H9 (cell line): ENCODE measurements at regions not wholly inside any gene's neighbourhood (a gene's known extent, or its start where the extent isn't known, plus 50 kb on each side); places are given as distances from the start of the nearest gene placed in this dataset.
A peak's percentile ranks its signal among the peaks of the same experiment; 100 is the strongest.

Experiments
- DNase-seq: peaks from one replicate; pipeline ENCODE4 v3.0.0-alpha.2; 2017
- H2AFZ ChIP-seq: one replicate; pipeline ENCODE4 v1.6.1; 2013; ENCODE audit warnings: mild to moderate bottlenecking, low read length, control low read depth, moderate library complexity
- H2AK5ac ChIP-seq: 2 replicates; pipeline ENCODE4 v1.6.1; 2013; ENCODE audit warnings: low read length, control low read depth, mixed read lengths; ENCODE audit not compliant: insufficient read length
- H2BK120ac ChIP-seq: one replicate; pipeline ENCODE4 v1.6.1; 2013; ENCODE audit warnings: low read depth, mild to moderate bottlenecking, low read length, control low read depth, inconsistent platforms; ENCODE audit not compliant: poor library complexity, severe bottlenecking
- H2BK12ac ChIP-seq: 2 replicates; pipeline ENCODE4 v1.6.1; 2013; ENCODE audit warnings: low read length, control low read depth, mixed read lengths, low read depth; ENCODE audit not compliant: insufficient read length
- H2BK15ac ChIP-seq: 2 replicates; pipeline ENCODE4 v1.6.1; 2013; ENCODE audit warnings: low read depth, low read length, control low read depth
- H2BK20ac ChIP-seq: one replicate; pipeline ENCODE4 v1.6.1; 2013; ENCODE audit warnings: low read depth, mild to moderate bottlenecking, low read length, control low read depth, inconsistent platforms; ENCODE audit not compliant: poor library complexity, severe bottlenecking
- H2BK5ac ChIP-seq: 2 replicates; pipeline ENCODE4 v1.6.1; 2013; ENCODE audit warnings: low read length, control low read depth, mixed read lengths; ENCODE audit not compliant: insufficient read length
- H3K14ac ChIP-seq: 2 replicates; pipeline ENCODE4 v1.6.1; 2013; ENCODE audit warnings: low read length, control low read depth; ENCODE audit not compliant: insufficient read depth
- H3K18ac ChIP-seq: 2 replicates; pipeline ENCODE4 v1.6.1; 2013; ENCODE audit warnings: low read depth, mild to moderate bottlenecking, mixed read lengths, low read length, control low read depth; ENCODE audit not compliant: insufficient read length
- H3K23ac ChIP-seq: 2 replicates; pipeline ENCODE4 v1.6.1; 2013; ENCODE audit warnings: low read length, control low read depth, mixed read lengths, low read depth; ENCODE audit not compliant: insufficient read length
- H3K23me2 ChIP-seq: 2 replicates; pipeline ENCODE4 v1.6.1; 2013; ENCODE audit warnings: low read depth, mild to moderate bottlenecking, mixed read lengths, low read length, control low read depth; ENCODE audit not compliant: insufficient read length, poor library complexity, severe bottlenecking
- H3K27ac ChIP-seq: 2 replicates; pipeline ENCODE4 v1.5.1; 2013; ENCODE audit warnings: low read length, control low read depth, mixed read lengths, low read depth; ENCODE audit not compliant: insufficient read length
- H3K27me3 ChIP-seq: 2 replicates; pipeline ENCODE4 v1.6.1; 2013; ENCODE audit warnings: low read length, control low read depth, inconsistent platforms; ENCODE audit not compliant: insufficient read depth
- H3K4ac ChIP-seq: 2 replicates; pipeline ENCODE4 v1.6.1; 2013; ENCODE audit warnings: low read depth, mild to moderate bottlenecking, control low read depth, inconsistent platforms, low read length, moderate library complexity
- H3K4me1 ChIP-seq: 2 replicates; pipeline ENCODE4 v1.6.1; 2013; ENCODE audit warnings: low read length, control low read depth, inconsistent platforms; ENCODE audit not compliant: insufficient read depth
- H3K4me2 ChIP-seq: 2 replicates; pipeline ENCODE4 v1.6.1; 2013; ENCODE audit warnings: low read length, control low read depth, mixed read lengths; ENCODE audit not compliant: insufficient read length, insufficient read depth
- H3K56ac ChIP-seq: 2 replicates; pipeline ENCODE4 v1.6.1; 2013; ENCODE audit warnings: low read depth, mild to moderate bottlenecking, mixed read lengths, low read length, control low read depth; ENCODE audit not compliant: insufficient read length
- H3K79me1 ChIP-seq: 2 replicates; pipeline ENCODE4 v1.6.1; 2013; ENCODE audit warnings: low read depth, mild to moderate bottlenecking, moderate library complexity, low read length, control low read depth, inconsistent platforms; ENCODE audit not compliant: insufficient read depth, poor library complexity, severe bottlenecking
- H3K79me2 ChIP-seq: 2 replicates; pipeline ENCODE4 v1.6.1; 2013; ENCODE audit warnings: low read length, control low read depth, inconsistent platforms; ENCODE audit not compliant: insufficient read depth
- H3K9ac ChIP-seq: 2 replicates; pipeline ENCODE4 v1.6.1; 2013; ENCODE audit warnings: low read length, control low read depth, mixed read lengths; ENCODE audit not compliant: insufficient read length; ENCODE audit errors: extremely low read depth
- H3K9me3 ChIP-seq: one replicate; pipeline ENCODE4 v1.6.1; 2013; ENCODE audit warnings: low read depth, low read length, inconsistent platforms; ENCODE audit not compliant: control insufficient read depth
- H3T11ph ChIP-seq: one replicate; pipeline ENCODE4 v1.6.1; 2013; ENCODE audit warnings: mild to moderate bottlenecking, low read length, control low read depth, inconsistent platforms
- H4K20me1 ChIP-seq: one replicate; pipeline ENCODE4 v1.6.1; 2013; ENCODE audit not compliant: control insufficient read depth, insufficient read length, insufficient read depth
- H4K5ac ChIP-seq: 2 replicates; pipeline ENCODE4 v1.6.1; 2013; ENCODE audit warnings: low read depth, mild to moderate bottlenecking, mixed read lengths, low read length, control low read depth; ENCODE audit not compliant: insufficient read length
- H4K8ac ChIP-seq: replicated peaks from 2 replicates; pipeline ENCODE4 v1.6.1; 2013; ENCODE audit warnings: low read length, control low read depth, mixed read lengths, low read depth; ENCODE audit not compliant: insufficient read length
- H4K91ac ChIP-seq: 2 replicates; pipeline ENCODE4 v1.6.1; 2013; ENCODE audit warnings: low read depth, mild to moderate bottlenecking, moderate library complexity, mixed read lengths, low read length, control low read depth; ENCODE audit not compliant: insufficient read length
- H3K27ac Mint-ChIP-seq, 3 experiments: 2 replicates in 2 of 3; 3 replicates in 1 of 3; pipeline ENCODE4 v1.8.0; 2020 to 2021; ENCODE audit warnings: mixed read lengths in 3 of 3, mild to moderate bottlenecking in 1 of 3, moderate library complexity in 1 of 3
- H3K27me3 Mint-ChIP-seq: 2 replicates; pipeline ENCODE4 v1.8.0; 2021; ENCODE audit warnings: low read depth, mild to moderate bottlenecking, moderate library complexity, mixed read lengths
- H3K36me3 Mint-ChIP-seq, 3 experiments: 2 replicates in 2 of 3; 3 replicates in 1 of 3; pipeline ENCODE4 v1.8.0; 2020 to 2021; ENCODE audit warnings: low read depth in 3 of 3, mixed read lengths in 3 of 3; ENCODE audit not compliant: insufficient read depth in 1 of 3
- H3K4me1 Mint-ChIP-seq, 2 experiments: 2 replicates each; pipeline ENCODE4 v1.8.0; 2020; ENCODE audit warnings: mixed read lengths in 2 of 2
- H3K4me3 Mint-ChIP-seq, 2 experiments: 2 replicates in 1 of 2; 3 replicates in 1 of 2; pipeline ENCODE4 v1.8.0; 2020 to 2021; ENCODE audit warnings: mild to moderate bottlenecking in 2 of 2, mixed read lengths in 2 of 2, moderate library complexity in 1 of 2
- H3K9me3 Mint-ChIP-seq, 2 experiments: 2 replicates in 1 of 2; 3 replicates in 1 of 2; pipeline ENCODE4 v1.8.0; 2020; ENCODE audit warnings: mild to moderate bottlenecking in 2 of 2, mixed read lengths in 2 of 2, moderate library complexity in 1 of 2
- WGBS: extraction: QIAGEN DNeasy Blood & Tissue Kit; methylation state at CpG from one replicate; pipeline ENCODE4 v1.1.7; 2013; ENCODE audit warnings: missing lambda C conversion rate, low lambda C conversion rate, mixed read lengths; ENCODE audit not compliant: insufficient read length; ENCODE audit errors: extremely low coverage; 5-methylcytosine and 5-hydroxymethylcytosine counted together
- TF ChIP-seq, protein P1 (sequence below): fragments of 200-600 bp; sonication (generic); conservative IDR thresholded peaks from 3 replicates; pipeline ENCODE4 v1.8.0; 2021; ENCODE audit warnings: antibody characterized with exemption, mild to moderate bottlenecking

DNA sequence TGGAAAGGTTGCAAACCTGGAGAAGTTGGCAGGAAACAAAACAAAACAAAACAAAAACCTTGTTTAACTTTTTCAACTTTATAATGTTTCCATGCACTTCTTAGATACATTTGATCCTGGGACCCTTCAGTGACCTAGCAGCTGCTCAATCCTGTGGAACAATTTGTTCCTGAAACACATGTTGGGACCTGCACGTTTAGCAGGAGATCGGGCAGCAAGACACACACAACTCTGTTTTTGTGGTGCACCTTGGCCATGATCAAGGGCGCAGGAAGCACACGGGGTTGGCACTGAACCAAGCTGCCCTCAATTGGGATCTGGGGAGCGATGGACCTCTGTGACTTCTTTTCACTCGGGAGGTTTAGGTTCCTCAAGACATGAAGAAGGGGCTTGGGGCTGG is 268.7 kb downstream of the LOXHD1 start:
- TF ChIP-seq, protein P1, sequence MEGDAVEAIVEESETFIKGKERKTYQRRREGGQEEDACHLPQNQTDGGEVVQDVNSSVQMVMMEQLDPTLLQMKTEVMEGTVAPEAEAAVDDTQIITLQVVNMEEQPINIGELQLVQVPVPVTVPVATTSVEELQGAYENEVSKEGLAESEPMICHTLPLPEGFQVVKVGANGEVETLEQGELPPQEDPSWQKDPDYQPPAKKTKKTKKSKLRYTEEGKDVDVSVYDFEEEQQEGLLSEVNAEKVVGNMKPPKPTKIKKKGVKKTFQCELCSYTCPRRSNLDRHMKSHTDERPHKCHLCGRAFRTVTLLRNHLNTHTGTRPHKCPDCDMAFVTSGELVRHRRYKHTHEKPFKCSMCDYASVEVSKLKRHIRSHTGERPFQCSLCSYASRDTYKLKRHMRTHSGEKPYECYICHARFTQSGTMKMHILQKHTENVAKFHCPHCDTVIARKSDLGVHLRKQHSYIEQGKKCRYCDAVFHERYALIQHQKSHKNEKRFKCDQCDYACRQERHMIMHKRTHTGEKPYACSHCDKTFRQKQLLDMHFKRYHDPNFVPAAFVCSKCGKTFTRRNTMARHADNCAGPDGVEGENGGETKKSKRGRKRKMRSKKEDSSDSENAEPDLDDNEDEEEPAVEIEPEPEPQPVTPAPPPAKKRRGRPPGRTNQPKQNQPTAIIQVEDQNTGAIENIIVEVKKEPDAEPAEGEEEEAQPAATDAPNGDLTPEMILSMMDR: no peak
- WGBS: no CpG with 5 or more reads among the region's 6 CpGs
- Histone ChIP-seq H2AK5ac (no peak overlapping the region), H3K56ac (no peak overlapping the region), H2BK12ac (no peak overlapping the region), H3K23me2 (no peaks in the 10 kb centered on the region), H2BK120ac (no peak overlapping the region), H4K5ac (no peak overlapping the region), H2AFZ (no peak overlapping the region), H3K27ac (no peak overlapping the region), H3K4ac (no peak overlapping the region), H3K4me1 (0 out of 2 replicates have a peak, but pooled peaks cover 2% of the 10 kb centered on the region), H3K18ac (no peak overlapping the region), H4K20me1 (no peaks in the 10 kb centered on the region), H2BK15ac (no peak overlapping the region), H3K4me2 (no peak overlapping the region), H3K23ac (no peak overlapping the region), H2BK20ac (no peak overlapping the region), H3K27me3 (no peaks in the 10 kb centered on the region), H3K9me3 (no peaks in the 10 kb centered on the region), H3K14ac (no peak overlapping the region), H4K8ac (no peak overlapping the region), H3K79me2 (no peaks in the 10 kb centered on the region), H3K9ac (no peak overlapping the region), H2BK5ac (no peak overlapping the region), H3K79me1 (no peaks in the 10 kb centered on the region), H4K91ac (no peak overlapping the region), H3T11ph (no peak overlapping the region)
- peak overlapping the region in 1 of 3 experiments; percentile 60; a peak in 2 of 7 replicates for H3K27ac Mint-ChIP-seq
- H3K4me1 Mint-ChIP-seq: peaks cover 5% of the 10 kb centered on the region in 2 experiments
- no peak overlapping the region for H3K4me3 Mint-ChIP-seq
- H3K9me3 Mint-ChIP-seq: no peaks in the 10 kb centered on the region
- no peak for DNase-seq
- H3K27me3 Mint-ChIP-seq: no peaks in the 10 kb centered on the region; the same call in 1 of the 2 replicates
- H3K36me3 Mint-ChIP-seq: no peaks in the 10 kb centered on the region
